Middle frontal gyrus (tissue), 1 donor: ENCODE measurements at regions not wholly inside any gene's neighbourhood (a gene's known extent, or its start where the extent isn't known, plus 50 kb on each side); places are given as distances from the start of the nearest gene placed in this dataset.

Source experiments
- DNase-seq: peaks from one replicate; pipeline ENCODE4 v3.0.0-alpha.2; 2015; ENCODE audit warnings: low spot score; ENCODE audit errors: extremely low spot score

GRCh38 chr7:69172357-69173077, 425.8 kb upstream of the AUTS2 start:
- DNase-seq = no peak

GRCh38 chr7:69173341-69173740, 424.9 kb upstream of the AUTS2 start:
- no peak for DNase-seq

GRCh38 chr7:69173846-69174245, 424.4 kb upstream of the AUTS2 start:
- no peak for DNase-seq

GRCh38 chr7:69176841-69177240, 421.4 kb upstream of the AUTS2 start:
- no peak for DNase-seq

GRCh38 chr7:69177461-69177861, 420.8 kb upstream of the AUTS2 start:
- no peak for DNase-seq

- no peak for DNase-seq
Observed at GRCh38 chr7:69177941-69178494, 420.3 kb upstream of the AUTS2 start.

- no peak for DNase-seq
Observed at GRCh38 chr7:69180662-69181061, 417.6 kb upstream of the AUTS2 start.

GRCh38 chr7:69182596-69183467, 415.4 kb upstream of the AUTS2 start:
- no peak for DNase-seq

GRCh38 chr7:69184339-69184738, 413.9 kb upstream of the AUTS2 start:
- DNase-seq = no peak

GRCh38 chr7:69185170-69185569, 413.1 kb upstream of the AUTS2 start:
- DNase-seq = no peak

GRCh38 chr7:69186974-69187373, 411.3 kb upstream of the AUTS2 start:
- DNase-seq = no peak

GRCh38 chr7:69187824-69188333, 410.4 kb upstream of the AUTS2 start:
- no peak for DNase-seq

- DNase-seq = no peak
Observed at GRCh38 chr7:69189406-69189805, 408.9 kb upstream of the AUTS2 start.

- DNase-seq = no peak
Observed at GRCh38 chr7:69190025-69190424, 408.2 kb upstream of the AUTS2 start.

- no peak for DNase-seq
Observed at GRCh38 chr7:69190763-69191162, 407.5 kb upstream of the AUTS2 start.

GRCh38 chr7:69192134-69192533, 406.1 kb upstream of the AUTS2 start:
- no peak for DNase-seq

- DNase-seq = no peak
Observed at GRCh38 chr7:69193061-69193460, 405.2 kb upstream of the AUTS2 start.

- no peak for DNase-seq
Observed at GRCh38 chr7:69196593-69196992, 401.7 kb upstream of the AUTS2 start.

- no peak for DNase-seq
Observed at GRCh38 chr7:69198250-69198649, 400.0 kb upstream of the AUTS2 start.

- DNase-seq = no peak
Observed at GRCh38 chr7:69199041-69199440, 399.2 kb upstream of the AUTS2 start.

- no peak for DNase-seq
Observed at GRCh38 chr7:69199661-69200060, 398.6 kb upstream of the AUTS2 start.

- no peak for DNase-seq
Observed at GRCh38 chr7:69203871-69204270, 394.4 kb upstream of the AUTS2 start.
